ENCODE measurements at regions not wholly inside any gene's neighbourhood (a gene's known extent, or its start where the extent isn't known, plus 50 kb on each side); places are given as distances from the start of the nearest gene placed in this dataset.

- TF ChIP-seq EZH2phosphoT487 (IDR thresholded peaks at IDR 0.05; ENCODE audit: low read depth, severe bottlenecking, unreplicated experiment) = no peak
- no peak for TF ChIP-seq EZH2 (IDR thresholded peaks at IDR 0.05; ENCODE audit: borderline replicate concordance)
- TF ChIP-seq, protein P1, sequence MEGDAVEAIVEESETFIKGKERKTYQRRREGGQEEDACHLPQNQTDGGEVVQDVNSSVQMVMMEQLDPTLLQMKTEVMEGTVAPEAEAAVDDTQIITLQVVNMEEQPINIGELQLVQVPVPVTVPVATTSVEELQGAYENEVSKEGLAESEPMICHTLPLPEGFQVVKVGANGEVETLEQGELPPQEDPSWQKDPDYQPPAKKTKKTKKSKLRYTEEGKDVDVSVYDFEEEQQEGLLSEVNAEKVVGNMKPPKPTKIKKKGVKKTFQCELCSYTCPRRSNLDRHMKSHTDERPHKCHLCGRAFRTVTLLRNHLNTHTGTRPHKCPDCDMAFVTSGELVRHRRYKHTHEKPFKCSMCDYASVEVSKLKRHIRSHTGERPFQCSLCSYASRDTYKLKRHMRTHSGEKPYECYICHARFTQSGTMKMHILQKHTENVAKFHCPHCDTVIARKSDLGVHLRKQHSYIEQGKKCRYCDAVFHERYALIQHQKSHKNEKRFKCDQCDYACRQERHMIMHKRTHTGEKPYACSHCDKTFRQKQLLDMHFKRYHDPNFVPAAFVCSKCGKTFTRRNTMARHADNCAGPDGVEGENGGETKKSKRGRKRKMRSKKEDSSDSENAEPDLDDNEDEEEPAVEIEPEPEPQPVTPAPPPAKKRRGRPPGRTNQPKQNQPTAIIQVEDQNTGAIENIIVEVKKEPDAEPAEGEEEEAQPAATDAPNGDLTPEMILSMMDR (IDR thresholded peaks at IDR 0.05; ENCODE audit: poor library complexity) = no peak
These were observed 130.4 kb upstream of the DSEL start for GRCh38 chr18:67646890-67647289.

GRCh38 chr18:67644226-67644625, 127.7 kb upstream of the DSEL start:
- H3K27ac ChIP-seq = no peak overlapping the region
- no peaks in the 10 kb centered on the region for H4K20me1 ChIP-seq (ENCODE audit: insufficient read depth, poor library complexity, severe bottlenecking)
- no peaks in the 10 kb centered on the region for H3K4me1 ChIP-seq (ENCODE audit: insufficient read depth)
- H3K9me3 ChIP-seq (ENCODE audit: low read depth) = no peaks in the 10 kb centered on the region
- H3K4me3 ChIP-seq = no peak overlapping the region
- H3K36me3 ChIP-seq (replicated peaks; ENCODE audit: insufficient read depth, low read depth) = no peaks in the 10 kb centered on the region
- 100% methylated on average over 2 of the region's 2 CpGs for WGBS (ENCODE audit: low lambda C conversion rate, missing lambda C conversion rate)
- no peaks in the 10 kb centered on the region for H3K9me2 ChIP-seq (replicated peaks; ENCODE audit: insufficient read depth)
- H3K4me2 ChIP-seq = no peak overlapping the region
- H3K27me3 ChIP-seq = no peaks in the 10 kb centered on the region
- no peak for DNase-seq (ENCODE audit: low spot score)
- H2AFZ ChIP-seq = no peak overlapping the region
- H3K79me2 ChIP-seq = no peaks in the 10 kb centered on the region
- TF ChIP-seq, protein P1 (IDR thresholded peaks at IDR 0.05; ENCODE audit: poor library complexity) = no peak
- TF ChIP-seq EZH2 (IDR thresholded peaks at IDR 0.05; ENCODE audit: borderline replicate concordance) = no peak
- no peak for TF ChIP-seq EZH2phosphoT487 (IDR thresholded peaks at IDR 0.05; ENCODE audit: low read depth, severe bottlenecking, unreplicated experiment)

More at GRCh38 chr18:67646890-67647289, 130.4 kb upstream of the DSEL start:
- Histone ChIP-seq H3K4me1 (ENCODE audit: insufficient read depth) (no peaks in the 10 kb centered on the region), H3K4me3 (no peak overlapping the region), H3K79me2 (no peaks in the 10 kb centered on the region), H3K27ac (no peak overlapping the region), H2AFZ (no peak overlapping the region), H3K36me3 (replicated peaks; ENCODE audit: insufficient read depth, low read depth) (no peaks in the 10 kb centered on the region), H3K9me2 (replicated peaks; ENCODE audit: insufficient read depth) (no peaks in the 10 kb centered on the region), H3K9me3 (ENCODE audit: low read depth) (no peaks in the 10 kb centered on the region), H4K20me1 (ENCODE audit: insufficient read depth, poor library complexity, severe bottlenecking) (no peaks in the 10 kb centered on the region), H3K27me3 (no peaks in the 10 kb centered on the region), H3K4me2 (no peak overlapping the region)
- DNase-seq (ENCODE audit: low spot score) = no peak
- 97% methylated on average over 2 of the region's 2 CpGs for WGBS (ENCODE audit: low lambda C conversion rate, missing lambda C conversion rate)

- no peaks in the 10 kb centered on the region for H3K9me2 ChIP-seq (replicated peaks; ENCODE audit: insufficient read depth)
- DNase-seq (ENCODE audit: low spot score) = no peak
- H2AFZ ChIP-seq = no peak overlapping the region
- H3K27ac ChIP-seq = no peak overlapping the region
- H3K9me3 ChIP-seq (ENCODE audit: low read depth) = no peaks in the 10 kb centered on the region
- no peaks in the 10 kb centered on the region for H3K36me3 ChIP-seq (replicated peaks; ENCODE audit: insufficient read depth, low read depth)
- WGBS (ENCODE audit: low lambda C conversion rate, missing lambda C conversion rate) = 84% methylated on average over 2 of the region's 2 CpGs
- no peak overlapping the region for H3K4me2 ChIP-seq
- H4K20me1 ChIP-seq (ENCODE audit: insufficient read depth, poor library complexity, severe bottlenecking) = no peaks in the 10 kb centered on the region
- H3K27me3 ChIP-seq = no peaks in the 10 kb centered on the region
- H3K79me2 ChIP-seq = no peaks in the 10 kb centered on the region
- no peak overlapping the region for H3K4me3 ChIP-seq
- no peaks in the 10 kb centered on the region for H3K4me1 ChIP-seq (ENCODE audit: insufficient read depth)
- TF ChIP-seq, protein P1 (IDR thresholded peaks at IDR 0.05; ENCODE audit: poor library complexity) = no peak
- no peak for TF ChIP-seq EZH2 (IDR thresholded peaks at IDR 0.05; ENCODE audit: borderline replicate concordance)
- TF ChIP-seq EZH2phosphoT487 (IDR thresholded peaks at IDR 0.05; ENCODE audit: low read depth, severe bottlenecking, unreplicated experiment) = no peak
These were observed 123.4 kb upstream of the DSEL start for GRCh38 chr18:67639872-67640271.

Measured in hepatocyte (in vitro differentiated cells).